Testis (tissue), 2 donors: ENCODE measurements at regions not wholly inside any gene's neighbourhood (a gene's known extent, or its start where the extent isn't known, plus 50 kb on each side); places are given as distances from the start of the nearest gene placed in this dataset.

ENCODE experiments used
- CTCF ChIP-seq, 3 experiments: fragments of 450-650 bp in 2 of 3; fragments of 200-600 bp in 1 of 3; sonication (generic) in 1 of 3; IDR thresholded peaks; one replicate each; pipeline ENCODE4 v1.5.1; 2016 to 2019; ENCODE audit warnings: antibody characterized with exemption in 3 of 3, mild to moderate bottlenecking in 2 of 3, moderate library complexity in 1 of 3
- POLR2A ChIP-seq: fragments of 450-650 bp; IDR thresholded peaks from one replicate; pipeline ENCODE4 v1.6.1; 2017; ENCODE audit warnings: antibody characterized with exemption, mild to moderate bottlenecking, moderate library complexity

GRCh38 chr3:7897655-7898054 lies 604.0 kb upstream of the LMCD1 start:
- TF ChIP-seq CTCF (IDR thresholded peaks at IDR 0.05) (no peak), POLR2A (no peak)
